H9 (cell line): ENCODE measurements at regions not wholly inside any gene's neighbourhood (a gene's known extent, or its start where the extent isn't known, plus 50 kb on each side); places are given as distances from the start of the nearest gene placed in this dataset.

ENCODE experiments used
- DNase-seq: peaks from one replicate; pipeline ENCODE4 v3.0.0-alpha.2; 2017
- H2AFZ ChIP-seq: one replicate; pipeline ENCODE4 v1.6.1; 2013; ENCODE audit warnings: mild to moderate bottlenecking, low read length, control low read depth, moderate library complexity
- H2AK5ac ChIP-seq: 2 replicates; pipeline ENCODE4 v1.6.1; 2013; ENCODE audit warnings: low read length, control low read depth, mixed read lengths; ENCODE audit not compliant: insufficient read length
- H2BK120ac ChIP-seq: one replicate; pipeline ENCODE4 v1.6.1; 2013; ENCODE audit warnings: low read depth, mild to moderate bottlenecking, low read length, control low read depth, inconsistent platforms; ENCODE audit not compliant: poor library complexity, severe bottlenecking
- H2BK12ac ChIP-seq: 2 replicates; pipeline ENCODE4 v1.6.1; 2013; ENCODE audit warnings: low read length, control low read depth, mixed read lengths, low read depth; ENCODE audit not compliant: insufficient read length
- H2BK15ac ChIP-seq: 2 replicates; pipeline ENCODE4 v1.6.1; 2013; ENCODE audit warnings: low read depth, low read length, control low read depth
- H2BK20ac ChIP-seq: one replicate; pipeline ENCODE4 v1.6.1; 2013; ENCODE audit warnings: low read depth, mild to moderate bottlenecking, low read length, control low read depth, inconsistent platforms; ENCODE audit not compliant: poor library complexity, severe bottlenecking
- H2BK5ac ChIP-seq: 2 replicates; pipeline ENCODE4 v1.6.1; 2013; ENCODE audit warnings: low read length, control low read depth, mixed read lengths; ENCODE audit not compliant: insufficient read length
- H3K14ac ChIP-seq: 2 replicates; pipeline ENCODE4 v1.6.1; 2013; ENCODE audit warnings: low read length, control low read depth; ENCODE audit not compliant: insufficient read depth
- H3K18ac ChIP-seq: 2 replicates; pipeline ENCODE4 v1.6.1; 2013; ENCODE audit warnings: low read depth, mild to moderate bottlenecking, mixed read lengths, low read length, control low read depth; ENCODE audit not compliant: insufficient read length
- H3K23ac ChIP-seq: 2 replicates; pipeline ENCODE4 v1.6.1; 2013; ENCODE audit warnings: low read length, control low read depth, mixed read lengths, low read depth; ENCODE audit not compliant: insufficient read length
- H3K23me2 ChIP-seq: 2 replicates; pipeline ENCODE4 v1.6.1; 2013; ENCODE audit warnings: low read depth, mild to moderate bottlenecking, mixed read lengths, low read length, control low read depth; ENCODE audit not compliant: insufficient read length, poor library complexity, severe bottlenecking
- H3K27ac ChIP-seq: 2 replicates; pipeline ENCODE4 v1.5.1; 2013; ENCODE audit warnings: low read length, control low read depth, mixed read lengths, low read depth; ENCODE audit not compliant: insufficient read length
- H3K27me3 ChIP-seq: 2 replicates; pipeline ENCODE4 v1.6.1; 2013; ENCODE audit warnings: low read length, control low read depth, inconsistent platforms; ENCODE audit not compliant: insufficient read depth
- H3K4ac ChIP-seq: 2 replicates; pipeline ENCODE4 v1.6.1; 2013; ENCODE audit warnings: low read depth, mild to moderate bottlenecking, control low read depth, inconsistent platforms, low read length, moderate library complexity
- H3K4me1 ChIP-seq: 2 replicates; pipeline ENCODE4 v1.6.1; 2013; ENCODE audit warnings: low read length, control low read depth, inconsistent platforms; ENCODE audit not compliant: insufficient read depth
- H3K4me2 ChIP-seq: 2 replicates; pipeline ENCODE4 v1.6.1; 2013; ENCODE audit warnings: low read length, control low read depth, mixed read lengths; ENCODE audit not compliant: insufficient read length, insufficient read depth
- H3K56ac ChIP-seq: 2 replicates; pipeline ENCODE4 v1.6.1; 2013; ENCODE audit warnings: low read depth, mild to moderate bottlenecking, mixed read lengths, low read length, control low read depth; ENCODE audit not compliant: insufficient read length
- H3K79me1 ChIP-seq: 2 replicates; pipeline ENCODE4 v1.6.1; 2013; ENCODE audit warnings: low read depth, mild to moderate bottlenecking, moderate library complexity, low read length, control low read depth, inconsistent platforms; ENCODE audit not compliant: insufficient read depth, poor library complexity, severe bottlenecking
- H3K79me2 ChIP-seq: 2 replicates; pipeline ENCODE4 v1.6.1; 2013; ENCODE audit warnings: low read length, control low read depth, inconsistent platforms; ENCODE audit not compliant: insufficient read depth
- H3K9ac ChIP-seq: 2 replicates; pipeline ENCODE4 v1.6.1; 2013; ENCODE audit warnings: low read length, control low read depth, mixed read lengths; ENCODE audit not compliant: insufficient read length; ENCODE audit errors: extremely low read depth
- H3K9me3 ChIP-seq: one replicate; pipeline ENCODE4 v1.6.1; 2013; ENCODE audit warnings: low read depth, low read length, inconsistent platforms; ENCODE audit not compliant: control insufficient read depth
- H3T11ph ChIP-seq: one replicate; pipeline ENCODE4 v1.6.1; 2013; ENCODE audit warnings: mild to moderate bottlenecking, low read length, control low read depth, inconsistent platforms
- H4K20me1 ChIP-seq: one replicate; pipeline ENCODE4 v1.6.1; 2013; ENCODE audit not compliant: control insufficient read depth, insufficient read length, insufficient read depth
- H4K5ac ChIP-seq: 2 replicates; pipeline ENCODE4 v1.6.1; 2013; ENCODE audit warnings: low read depth, mild to moderate bottlenecking, mixed read lengths, low read length, control low read depth; ENCODE audit not compliant: insufficient read length
- H4K8ac ChIP-seq: replicated peaks from 2 replicates; pipeline ENCODE4 v1.6.1; 2013; ENCODE audit warnings: low read length, control low read depth, mixed read lengths, low read depth; ENCODE audit not compliant: insufficient read length
- H4K91ac ChIP-seq: 2 replicates; pipeline ENCODE4 v1.6.1; 2013; ENCODE audit warnings: low read depth, mild to moderate bottlenecking, moderate library complexity, mixed read lengths, low read length, control low read depth; ENCODE audit not compliant: insufficient read length
- H3K27ac Mint-ChIP-seq, 3 experiments: 2 replicates in 2 of 3; 3 replicates in 1 of 3; pipeline ENCODE4 v1.8.0; 2020 to 2021; ENCODE audit warnings: mixed read lengths in 3 of 3, mild to moderate bottlenecking in 1 of 3, moderate library complexity in 1 of 3
- H3K27me3 Mint-ChIP-seq: 2 replicates; pipeline ENCODE4 v1.8.0; 2021; ENCODE audit warnings: low read depth, mild to moderate bottlenecking, moderate library complexity, mixed read lengths
- H3K36me3 Mint-ChIP-seq, 3 experiments: 2 replicates in 2 of 3; 3 replicates in 1 of 3; pipeline ENCODE4 v1.8.0; 2020 to 2021; ENCODE audit warnings: low read depth in 3 of 3, mixed read lengths in 3 of 3; ENCODE audit not compliant: insufficient read depth in 1 of 3
- H3K4me1 Mint-ChIP-seq, 2 experiments: 2 replicates each; pipeline ENCODE4 v1.8.0; 2020; ENCODE audit warnings: mixed read lengths in 2 of 2
- H3K4me3 Mint-ChIP-seq, 2 experiments: 2 replicates in 1 of 2; 3 replicates in 1 of 2; pipeline ENCODE4 v1.8.0; 2020 to 2021; ENCODE audit warnings: mild to moderate bottlenecking in 2 of 2, mixed read lengths in 2 of 2, moderate library complexity in 1 of 2
- H3K9me3 Mint-ChIP-seq, 2 experiments: 2 replicates in 1 of 2; 3 replicates in 1 of 2; pipeline ENCODE4 v1.8.0; 2020; ENCODE audit warnings: mild to moderate bottlenecking in 2 of 2, mixed read lengths in 2 of 2, moderate library complexity in 1 of 2
- CTCF ChIP-seq: fragments of 200-600 bp; sonication (generic); conservative IDR thresholded peaks from 3 replicates; pipeline ENCODE4 v1.8.0; 2021; ENCODE audit warnings: antibody characterized with exemption, mild to moderate bottlenecking

- Histone ChIP-seq H3K27me3 (no peaks in the 10 kb centered on the region), H3K79me1 (no peaks in the 10 kb centered on the region), H3K56ac (no peak overlapping the region), H2AFZ (no peak overlapping the region), H4K91ac (no peak overlapping the region), H3K14ac (no peak overlapping the region), H3K23ac (no peak overlapping the region), H3K79me2 (no peaks in the 10 kb centered on the region), H3K9me3 (no peaks in the 10 kb centered on the region), H2BK5ac (no peak overlapping the region), H4K8ac (no peak overlapping the region), H2BK15ac (no peak overlapping the region), H2BK12ac (no peak overlapping the region), H3K18ac (no peak overlapping the region), H4K5ac (no peak overlapping the region), H4K20me1 (no peaks in the 10 kb centered on the region), H2AK5ac (no peak overlapping the region), H3K23me2 (no peaks in the 10 kb centered on the region), H3T11ph (no peak overlapping the region), H2BK20ac (no peak overlapping the region), H3K9ac (no peak overlapping the region), H3K27ac (no peak overlapping the region), H3K4me1 (no peaks in the 10 kb centered on the region), H2BK120ac (no peak overlapping the region), H3K4me2 (no peak overlapping the region), H3K4ac (no peak overlapping the region)
- H3K4me1 Mint-ChIP-seq: 0 out of 4 replicates have a peak, but pooled peaks cover 0 to 2% of the 10 kb centered on the region in 2 experiments
- no peak overlapping the region for H3K27ac Mint-ChIP-seq
- no peak for DNase-seq
- H3K4me3 Mint-ChIP-seq: no peak overlapping the region
- no peaks in the 10 kb centered on the region for H3K27me3 Mint-ChIP-seq
- H3K9me3 Mint-ChIP-seq: peaks cover 18 to 22% of the 10 kb centered on the region in 2 experiments; a peak in 4 of 5 replicates
- peaks cover 0 to 19% (median 2%) of the 10 kb centered on the region in 3 experiments; a peak in 5 of 7 replicates for H3K36me3 Mint-ChIP-seq
- no peak for TF ChIP-seq CTCF
Measured at GRCh38 chr2:123839326-123839725, 185.8 kb upstream of the CNTNAP5 start.
